OCI-LY3 (cell line): ENCODE measurements at regions not wholly inside any gene's neighbourhood (a gene's known extent, or its start where the extent isn't known, plus 50 kb on each side); places are given as distances from the start of the nearest gene placed in this dataset.

ENCODE experiments used
- H2AFZ ChIP-seq: fragments of 200-600, 300-600 bp; shearing (Covaris generic); 2 replicates; pipeline ENCODE4 v1.6.0; 2014; ENCODE audit warnings: antibody characterized with exemption, low read depth, low read length
- H3K27ac ChIP-seq: fragments of 200-600, 300-600 bp; sonication (generic); 2 replicates; pipeline ENCODE4 v1.5.1; 2014; ENCODE audit warnings: mild to moderate bottlenecking, low read length, moderate library complexity, mixed read lengths
- H3K27me3 ChIP-seq: fragments of 200-600, 300-600 bp; sonication (generic); 2 replicates; pipeline ENCODE4 v1.6.1; 2014; ENCODE audit warnings: low read depth, low read length, mixed read lengths
- H3K36me3 ChIP-seq: fragments of 200-600, 300-600 bp; sonication (generic); replicated peaks from 2 replicates; pipeline ENCODE3; 2014; ENCODE audit warnings: low read depth, low read length, mixed read lengths
- H3K4me1 ChIP-seq: fragments of 300-600, 200-600 bp; sonication (generic); 2 replicates; pipeline ENCODE4 v1.6.1; 2014; ENCODE audit warnings: low read length, mixed read lengths
- H3K4me2 ChIP-seq: fragments of 200-600, 300-600 bp; sonication (generic); 2 replicates; pipeline ENCODE4 v1.6.1; 2014; ENCODE audit warnings: low read length, mixed read lengths
- H3K4me3 ChIP-seq: fragments of 300-600, 200-600 bp; sonication (generic); 2 replicates; pipeline ENCODE4 v1.5.1; 2014; ENCODE audit warnings: antibody characterized with exemption, mild to moderate bottlenecking, low read length, moderate library complexity
- H3K79me2 ChIP-seq: fragments of 300-600, 200-600 bp; shearing (Covaris generic); 2 replicates; pipeline ENCODE4 v1.6.1; 2014; ENCODE audit warnings: mild to moderate bottlenecking, low read length, mixed read lengths
- H3K9ac ChIP-seq: fragments of 300-600, 200-600 bp; shearing (Covaris generic); 2 replicates; pipeline ENCODE4 v1.6.0; 2014; ENCODE audit warnings: mild to moderate bottlenecking, low read length, moderate library complexity
- H3K9me3 ChIP-seq: fragments of 200-600, 300-600 bp; shearing (Covaris generic); 2 replicates; pipeline ENCODE4 v1.6.1; 2014; ENCODE audit warnings: low read length, mixed read lengths; ENCODE audit not compliant: insufficient read depth
- H4K20me1 ChIP-seq: fragments of 200-600, 300-600 bp; sonication (generic); 2 replicates; pipeline ENCODE4 v1.6.1; 2016; ENCODE audit warnings: low read length, mixed read lengths; ENCODE audit not compliant: insufficient read depth
- CTCF ChIP-seq: fragments of 200-600, 300-600 bp; sonication (generic); IDR thresholded peaks from 2 replicates; pipeline ENCODE4 v1.5.1; 2014; ENCODE audit warnings: antibody characterized with exemption, low read length, low read depth
- EZH2phosphoT487 ChIP-seq: fragments of 200-600 bp; shearing (Covaris generic); IDR thresholded peaks from 2 replicates; pipeline ENCODE4 v1.6.1; 2018; ENCODE audit warnings: antibody characterized with exemption, mixed run types, low read depth

GRCh38 chr2:67499989-67500388 lies 102.9 kb downstream of the ETAA1 start:
- no peak overlapping the region for H3K27ac ChIP-seq

GRCh38 chr2:67500541-67500940 lies 103.4 kb downstream of the ETAA1 start:
- Histone ChIP-seq H3K27ac (no peak overlapping the region), H3K4me1 (no peaks in the 10 kb centered on the region), H2AFZ (no peak overlapping the region), H3K36me3 (no peaks in the 10 kb centered on the region), H4K20me1 (no peaks in the 10 kb centered on the region), H3K9me3 (no peaks in the 10 kb centered on the region; the same call in 1 of the 2 replicates), H3K4me2 (no peak overlapping the region), H3K4me3 (no peak overlapping the region), H3K9ac (no peak overlapping the region), H3K79me2 (no peaks in the 10 kb centered on the region), H3K27me3 (no peaks in the 10 kb centered on the region)
- TF ChIP-seq EZH2phosphoT487 (no peak), CTCF (no peak)

More at GRCh38 chr2:67499989-67500388, 102.9 kb downstream of the ETAA1 start:
- H3K9ac ChIP-seq = no peak overlapping the region
- no peak overlapping the region for H3K4me3 ChIP-seq
- H3K27me3 ChIP-seq = no peaks in the 10 kb centered on the region
- H3K9me3 ChIP-seq = no peaks in the 10 kb centered on the region; the same call in 1 of the 2 replicates
- no peaks in the 10 kb centered on the region for H3K4me1 ChIP-seq
- no peaks in the 10 kb centered on the region for H4K20me1 ChIP-seq
- no peak for TF ChIP-seq CTCF
- H3K36me3 ChIP-seq = no peaks in the 10 kb centered on the region
- no peak overlapping the region for H3K4me2 ChIP-seq
- no peak overlapping the region for H2AFZ ChIP-seq
- H3K79me2 ChIP-seq = no peaks in the 10 kb centered on the region

- Histone ChIP-seq H2AFZ (no peak overlapping the region), H4K20me1 (no peaks in the 10 kb centered on the region), H3K9ac (no peak overlapping the region), H3K79me2 (no peaks in the 10 kb centered on the region), H3K4me2 (no peak overlapping the region), H3K4me1 (no peaks in the 10 kb centered on the region), H3K36me3 (no peaks in the 10 kb centered on the region), H3K9me3 (no peaks in the 10 kb centered on the region; the same call in 1 of the 2 replicates), H3K27me3 (no peaks in the 10 kb centered on the region), H3K27ac (no peak overlapping the region), H3K4me3 (no peak overlapping the region)
- TF ChIP-seq CTCF (no peak), EZH2phosphoT487 (no peak)
Measured at GRCh38 chr2:67502346-67503065, 105.4 kb downstream of the ETAA1 start.

GRCh38 chr2:67503066-67503795 lies 106.1 kb downstream of the ETAA1 start:
- no peak overlapping the region for H2AFZ ChIP-seq

More at GRCh38 chr2:67503066-67503795, 106.1 kb downstream of the ETAA1 start:
- no peaks in the 10 kb centered on the region for H3K36me3 ChIP-seq
- H3K4me1 ChIP-seq = no peaks in the 10 kb centered on the region
- H4K20me1 ChIP-seq = no peaks in the 10 kb centered on the region
- no peak overlapping the region for H3K4me2 ChIP-seq
- H3K9me3 ChIP-seq = no peaks in the 10 kb centered on the region
- no peaks in the 10 kb centered on the region for H3K27me3 ChIP-seq
- no peaks in the 10 kb centered on the region for H3K79me2 ChIP-seq
- no peak overlapping the region for H3K9ac ChIP-seq
- H3K27ac ChIP-seq = no peak overlapping the region
- TF ChIP-seq CTCF (no peak), EZH2phosphoT487 (no peak)
- H3K4me3 ChIP-seq = no peak overlapping the region
